Rectal smooth muscle tissue (tissue), 1 donor: ENCODE measurements at regions not wholly inside any gene's neighbourhood (a gene's known extent, or its start where the extent isn't known, plus 50 kb on each side); places are given as distances from the start of the nearest gene placed in this dataset.

Experiments
- H3K27ac ChIP-seq: one replicate; pipeline ENCODE4 v1.7.0; 2013; ENCODE audit warnings: low read depth, low read length, inconsistent platforms
- H3K27me3 ChIP-seq: one replicate; pipeline ENCODE4 v1.7.0; 2013; ENCODE audit warnings: low read length; ENCODE audit not compliant: control insufficient read depth, insufficient read depth
- H3K36me3 ChIP-seq: one replicate; pipeline ENCODE4 v1.7.0; 2013; ENCODE audit warnings: low read length; ENCODE audit not compliant: control insufficient read depth, insufficient read depth
- H3K4me1 ChIP-seq: one replicate; pipeline ENCODE4 v1.7.0; 2013; ENCODE audit warnings: low read length; ENCODE audit not compliant: control insufficient read depth, insufficient read depth
- H3K4me3 ChIP-seq: one replicate; pipeline ENCODE4 v1.7.0; 2013; ENCODE audit warnings: low read length
- H3K9ac ChIP-seq: one replicate; pipeline ENCODE4 v1.7.0; 2013; ENCODE audit warnings: low read length

DNA sequence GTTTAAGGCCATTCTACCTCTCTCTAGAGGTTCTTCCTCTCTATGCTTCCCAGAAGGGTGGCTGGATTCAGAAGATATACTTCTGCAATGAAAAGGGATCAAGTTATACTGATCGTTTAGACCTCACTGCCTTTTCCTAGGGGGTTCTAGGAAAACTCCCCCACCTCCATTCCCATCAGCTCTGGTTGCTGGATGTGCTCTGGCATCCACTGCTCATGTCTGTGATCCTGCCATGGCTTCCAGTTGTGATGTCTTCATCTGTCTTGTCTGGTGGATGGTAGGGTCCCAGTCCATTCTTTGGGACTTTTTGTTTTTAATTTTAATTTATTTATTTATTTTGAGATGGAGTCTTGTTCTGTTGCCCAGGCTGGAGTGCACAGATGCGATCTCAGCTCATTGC lies 118.4 kb downstream of the BTBD3 start:
- Histone ChIP-seq H3K27me3 (no peaks in the 10 kb centered on the region), H3K9ac (no peak overlapping the region), H3K27ac (no peak overlapping the region), H3K4me1 (no peaks in the 10 kb centered on the region), H3K36me3 (no peaks in the 10 kb centered on the region), H3K4me3 (no peak overlapping the region)

DNA sequence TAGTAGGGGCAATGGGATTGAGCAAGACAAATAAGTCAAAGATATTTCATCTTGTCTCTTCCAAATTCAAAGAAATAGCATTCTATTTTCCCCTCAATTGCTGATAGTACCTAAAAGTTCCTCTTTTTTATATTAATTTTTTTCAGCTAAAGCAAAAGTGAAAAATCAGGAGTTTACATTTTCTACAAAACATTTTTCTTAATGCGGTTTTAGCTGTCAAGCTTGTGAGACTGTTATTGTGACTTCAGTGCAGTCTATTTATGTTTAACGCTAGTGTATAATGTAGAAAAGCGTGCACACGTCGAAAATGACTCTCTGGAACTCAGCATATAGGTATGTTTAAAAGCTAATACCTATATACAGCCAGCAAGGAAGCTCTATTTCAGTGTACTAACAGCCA lies 119.8 kb downstream of the BTBD3 start:
- H3K36me3 ChIP-seq: no peaks in the 10 kb centered on the region
- H3K27me3 ChIP-seq: no peaks in the 10 kb centered on the region
- no peak overlapping the region for H3K9ac ChIP-seq
- H3K4me3 ChIP-seq: no peak overlapping the region
- no peak overlapping the region for H3K27ac ChIP-seq
- H3K4me1 ChIP-seq: no peaks in the 10 kb centered on the region

DNA sequence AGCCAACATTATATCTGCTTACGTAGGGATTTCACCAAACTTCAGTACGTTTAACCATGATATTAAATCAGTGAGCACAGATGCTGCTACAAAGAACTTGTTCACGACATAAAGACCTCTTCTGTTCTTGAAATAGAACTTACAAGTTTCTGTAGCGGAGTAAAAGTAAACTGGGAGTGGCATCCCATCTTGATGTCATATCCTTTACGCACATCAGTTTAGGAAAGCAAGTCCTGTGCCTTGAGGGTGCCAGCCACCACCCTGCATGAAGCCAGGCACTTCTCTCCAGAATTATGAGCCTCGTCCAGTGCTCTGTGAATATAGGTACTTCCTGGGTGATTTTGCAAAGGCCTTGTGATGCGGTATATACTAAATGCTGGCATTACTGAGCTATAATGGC lies 122.6 kb downstream of the BTBD3 start:
- Histone ChIP-seq H3K27ac (no peak overlapping the region), H3K9ac (no peak overlapping the region), H3K27me3 (no peaks in the 10 kb centered on the region), H3K36me3 (no peaks in the 10 kb centered on the region), H3K4me1 (no peaks in the 10 kb centered on the region), H3K4me3 (no peak overlapping the region)

DNA sequence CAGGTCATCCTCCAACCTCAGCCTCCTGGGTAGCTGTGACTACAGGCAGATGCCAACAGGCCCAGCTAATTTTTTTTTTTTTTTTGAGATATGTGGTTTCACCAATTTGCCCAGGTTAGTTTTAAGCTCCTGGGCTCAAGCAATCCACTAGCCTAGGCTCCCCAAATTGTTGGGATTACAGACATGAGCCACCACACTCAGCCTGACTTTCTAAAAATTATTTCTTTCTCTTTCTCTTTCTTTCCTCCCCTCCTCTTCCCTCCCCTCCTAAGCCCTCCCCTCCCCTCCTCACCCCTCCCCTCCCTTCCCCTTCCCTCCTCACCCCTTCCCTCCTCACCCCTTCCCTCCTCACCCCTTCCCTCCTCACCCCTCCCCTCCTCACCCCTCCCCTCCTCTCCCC lies 127.3 kb downstream of the BTBD3 start:
- Histone ChIP-seq H3K27ac (no peak overlapping the region), H3K4me1 (no peaks in the 10 kb centered on the region), H3K36me3 (no peaks in the 10 kb centered on the region), H3K9ac (no peak overlapping the region), H3K4me3 (no peak overlapping the region), H3K27me3 (no peaks in the 10 kb centered on the region)

DNA sequence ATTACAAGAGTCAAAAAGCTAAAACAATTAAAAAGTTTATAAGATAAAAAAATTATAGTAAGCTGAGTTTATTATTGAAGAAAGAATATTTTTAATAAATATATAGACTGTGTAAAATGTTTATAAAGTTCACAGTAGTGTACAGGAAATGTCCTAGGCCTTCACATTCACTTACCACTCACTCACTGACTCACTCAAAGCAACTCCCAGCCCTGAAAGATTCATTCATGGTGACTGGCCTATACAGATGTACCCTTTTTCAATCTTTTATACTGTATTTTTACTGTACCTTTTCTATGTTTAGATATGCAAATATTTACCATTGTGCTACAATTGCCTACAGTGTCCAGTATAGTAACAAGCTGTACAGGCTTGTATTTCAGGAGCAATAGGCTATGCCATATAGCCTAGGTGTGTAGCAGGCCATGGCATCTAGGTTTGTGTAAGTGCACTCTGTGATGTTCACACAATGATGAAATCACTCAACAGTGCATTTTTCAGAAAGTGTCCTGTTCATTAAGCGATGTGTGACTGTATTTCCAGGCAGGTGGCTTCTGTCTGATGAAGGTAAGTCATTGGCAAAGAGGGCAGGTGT lies 130.2 kb downstream of the BTBD3 start:
- Histone ChIP-seq H3K9ac (no peak overlapping the region), H3K4me3 (no peak overlapping the region), H3K4me1 (no peaks in the 10 kb centered on the region), H3K27ac (no peak overlapping the region), H3K36me3 (no peaks in the 10 kb centered on the region), H3K27me3 (no peaks in the 10 kb centered on the region)

DNA sequence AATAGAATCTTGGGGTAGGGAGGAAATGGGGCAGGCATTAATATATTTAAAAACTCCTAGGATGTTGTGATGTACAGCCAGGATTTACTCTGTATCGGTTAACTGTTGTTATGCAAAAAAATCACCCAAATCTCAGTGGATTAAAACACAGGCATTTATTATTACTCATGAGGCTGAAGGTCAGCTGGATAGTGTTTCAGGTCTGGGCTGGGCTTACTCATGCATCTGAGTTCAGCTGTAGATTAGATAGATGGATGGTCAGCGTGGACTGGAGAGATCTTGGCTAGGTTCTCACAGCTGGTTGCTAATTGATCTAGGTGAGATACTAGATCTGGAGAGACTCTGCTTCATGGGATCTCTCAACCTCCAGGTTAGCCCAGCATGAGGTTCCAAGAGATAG lies 131.4 kb downstream of the BTBD3 start:
- H3K9ac ChIP-seq: no peak overlapping the region
- H3K27ac ChIP-seq: no peak overlapping the region
- no peaks in the 10 kb centered on the region for H3K27me3 ChIP-seq
- H3K36me3 ChIP-seq: no peaks in the 10 kb centered on the region
- H3K4me3 ChIP-seq: no peak overlapping the region
- H3K4me1 ChIP-seq: no peaks in the 10 kb centered on the region

DNA sequence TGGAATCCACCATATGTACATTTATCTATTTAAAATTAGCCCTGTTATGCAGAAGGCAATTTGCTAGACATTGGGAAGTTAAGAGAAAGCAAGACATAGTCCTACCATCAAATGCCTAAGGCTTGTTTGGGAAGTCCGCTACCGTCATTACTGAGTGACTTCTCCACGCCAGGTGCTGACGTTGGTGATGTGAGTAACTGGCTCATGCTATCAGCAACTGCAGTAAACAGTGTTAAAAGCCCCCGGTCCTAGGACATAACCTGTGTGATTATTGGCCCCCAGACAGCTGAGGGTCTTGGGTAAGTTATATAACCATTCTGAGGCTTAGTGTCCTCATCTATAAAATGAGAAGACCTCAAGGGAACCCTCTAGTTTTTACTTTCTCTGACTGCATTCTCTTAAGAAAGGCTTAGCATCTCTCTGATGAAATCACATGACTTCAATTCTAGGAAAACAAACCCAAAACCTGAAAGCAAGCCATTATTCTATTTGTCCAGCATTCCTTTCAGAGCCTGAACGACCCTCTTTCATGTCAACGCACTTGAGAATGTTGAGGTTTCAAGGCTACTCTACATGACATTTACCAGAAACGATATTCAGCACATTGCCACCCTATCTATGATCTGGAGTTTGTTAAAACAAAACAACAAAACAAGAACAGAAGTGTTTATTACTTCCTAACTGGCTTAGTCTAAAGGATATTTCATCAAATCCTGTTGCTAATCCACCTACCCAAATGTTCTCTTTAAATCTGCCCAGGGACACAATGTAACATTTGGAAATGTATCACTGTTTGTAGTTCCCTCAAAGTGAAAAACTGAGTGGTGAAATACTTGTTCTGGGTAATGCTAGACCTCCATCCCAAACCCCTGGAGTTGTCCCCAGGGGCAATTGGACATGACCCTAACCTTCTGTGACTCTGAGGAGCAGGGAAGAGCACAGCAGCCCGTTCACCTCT lies 133.8 kb downstream of the BTBD3 start:
- H3K4me3 ChIP-seq: no peak overlapping the region
- H3K36me3 ChIP-seq: no peaks in the 10 kb centered on the region
- no peak overlapping the region for H3K9ac ChIP-seq
- no peaks in the 10 kb centered on the region for H3K27me3 ChIP-seq
- no peak overlapping the region for H3K27ac ChIP-seq
- H3K4me1 ChIP-seq: no peaks in the 10 kb centered on the region

DNA sequence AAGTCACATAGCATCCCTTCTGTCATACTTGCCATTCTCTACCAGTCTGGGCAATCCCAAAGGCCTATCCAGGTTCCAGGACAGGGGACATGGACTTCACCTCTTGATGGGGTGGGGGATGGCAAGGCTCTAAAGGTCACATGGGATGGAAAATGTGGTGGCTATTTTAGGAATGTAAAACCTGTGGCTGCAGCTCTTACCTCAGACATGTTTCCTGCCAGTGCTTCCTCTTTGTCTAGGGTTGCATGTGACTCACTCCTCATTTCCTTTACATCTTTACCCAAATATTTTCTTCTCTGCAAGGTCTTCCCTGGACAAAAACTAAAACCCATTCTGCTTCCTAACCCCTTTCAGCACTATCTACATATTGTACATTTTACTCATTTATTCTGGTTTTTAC lies 135.7 kb downstream of the BTBD3 start:
- Histone ChIP-seq H3K36me3 (no peaks in the 10 kb centered on the region), H3K9ac (no peak overlapping the region), H3K4me3 (no peak overlapping the region), H3K27me3 (no peaks in the 10 kb centered on the region), H3K27ac (no peak overlapping the region), H3K4me1 (no peaks in the 10 kb centered on the region)

DNA sequence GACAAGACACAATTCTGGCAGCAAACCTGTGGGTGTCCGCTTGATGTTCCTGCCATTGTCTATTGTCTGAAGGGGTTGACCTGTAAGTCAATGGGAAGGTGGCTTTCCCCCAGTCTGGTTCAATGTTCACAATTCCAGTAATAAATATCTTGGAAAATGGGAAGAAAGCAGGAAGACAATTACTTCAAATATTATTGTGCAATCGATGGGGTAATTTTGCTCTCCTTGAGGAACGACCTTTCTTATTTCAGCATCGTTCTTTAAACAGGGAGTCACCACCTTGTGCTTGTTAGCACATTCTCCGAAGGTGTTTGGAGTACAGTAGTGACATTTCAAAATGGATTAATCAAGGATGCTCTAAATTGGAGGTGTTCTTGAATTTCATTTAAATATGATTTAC lies 136.9 kb downstream of the BTBD3 start:
- Histone ChIP-seq H3K27ac (no peak overlapping the region), H3K4me1 (no peaks in the 10 kb centered on the region), H3K9ac (no peak overlapping the region), H3K27me3 (no peaks in the 10 kb centered on the region), H3K36me3 (no peaks in the 10 kb centered on the region), H3K4me3 (no peak overlapping the region)

DNA sequence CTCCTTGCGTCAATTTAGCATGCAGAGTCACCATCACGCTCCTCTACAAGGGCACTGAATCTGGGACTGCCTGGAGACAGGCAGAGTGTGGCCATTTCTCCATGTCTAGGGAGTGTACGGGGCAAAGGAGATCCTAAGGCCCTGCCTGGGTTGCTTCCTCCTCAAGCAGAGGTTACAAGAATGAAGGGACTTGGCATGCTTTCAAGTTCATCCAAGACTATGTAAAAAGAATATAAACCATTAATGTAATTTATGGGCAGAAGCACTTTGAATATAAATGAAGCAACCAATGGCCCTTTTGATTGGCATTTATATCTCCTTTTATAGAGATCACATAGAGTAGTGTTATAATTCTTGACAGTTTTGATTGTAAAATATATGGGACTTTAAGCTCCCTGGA lies 137.5 kb downstream of the BTBD3 start:
- Histone ChIP-seq H3K9ac (no peak overlapping the region), H3K27me3 (no peaks in the 10 kb centered on the region), H3K36me3 (no peaks in the 10 kb centered on the region), H3K4me1 (no peaks in the 10 kb centered on the region), H3K27ac (no peak overlapping the region), H3K4me3 (no peak overlapping the region)

DNA sequence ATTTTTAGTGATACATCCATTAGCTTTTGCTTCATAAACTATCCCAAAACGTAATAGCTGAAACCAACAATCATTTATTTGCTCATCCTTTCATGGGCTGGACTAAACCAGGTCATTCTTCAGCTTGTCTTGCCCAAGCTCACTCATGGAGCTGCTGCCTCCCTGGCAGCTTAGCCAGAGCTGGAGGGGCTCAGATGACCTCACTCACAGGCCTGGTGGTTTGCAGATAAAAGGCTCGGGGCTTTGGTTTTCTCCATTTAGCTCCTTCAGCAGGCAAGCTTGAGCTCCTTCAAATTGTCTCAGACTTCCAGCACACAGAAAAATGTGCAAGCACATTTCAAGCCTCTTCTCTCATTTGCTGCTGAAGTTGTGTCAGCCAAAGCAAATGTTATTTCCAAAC lies 139.1 kb downstream of the BTBD3 start:
- Histone ChIP-seq H3K36me3 (no peaks in the 10 kb centered on the region), H3K4me3 (no peak overlapping the region), H3K27me3 (no peaks in the 10 kb centered on the region), H3K27ac (no peak overlapping the region), H3K9ac (no peak overlapping the region), H3K4me1 (no peaks in the 10 kb centered on the region)

DNA sequence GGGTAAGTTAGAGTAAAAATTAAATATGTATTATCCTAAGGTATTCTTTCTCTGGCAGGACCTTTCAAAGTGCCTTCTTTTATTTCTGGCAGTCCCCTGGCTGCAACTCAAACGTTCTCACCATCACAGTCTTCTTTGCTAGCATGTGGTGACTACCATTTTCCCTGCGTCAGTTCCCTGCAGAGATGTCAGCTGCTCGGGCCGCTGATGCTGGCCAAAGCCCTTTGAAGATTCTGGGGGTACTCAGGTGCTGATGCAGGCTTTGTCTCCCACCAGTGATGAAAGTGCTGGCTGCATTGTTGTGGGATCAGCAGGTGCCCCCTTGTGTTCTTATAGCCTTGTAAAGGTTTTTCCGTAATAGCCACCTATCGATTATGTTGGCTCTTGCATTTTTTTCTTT lies 140.1 kb downstream of the BTBD3 start:
- Histone ChIP-seq H3K27me3 (no peaks in the 10 kb centered on the region), H3K27ac (no peak overlapping the region), H3K36me3 (no peaks in the 10 kb centered on the region), H3K9ac (no peak overlapping the region), H3K4me3 (no peak overlapping the region), H3K4me1 (no peaks in the 10 kb centered on the region)

DNA sequence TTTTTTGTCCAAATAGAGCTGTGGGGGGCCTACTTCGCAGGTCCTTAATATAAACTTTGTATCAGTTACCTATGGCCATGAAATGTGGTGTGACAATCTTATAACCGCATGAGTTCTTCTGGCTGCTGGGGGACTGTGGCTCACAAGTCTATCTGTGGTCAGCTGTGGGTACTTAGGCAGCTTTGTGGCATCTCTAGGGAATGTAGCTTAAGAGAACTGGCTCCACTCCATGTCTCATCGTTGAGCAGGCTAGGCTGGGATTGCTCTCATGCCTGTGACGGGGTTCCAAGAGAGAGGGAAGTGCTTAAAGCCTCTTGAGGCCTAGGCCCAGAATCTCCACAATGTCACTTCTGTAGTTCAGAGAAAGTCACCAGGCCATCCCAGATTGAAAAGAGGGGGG lies 140.5 kb downstream of the BTBD3 start:
- Histone ChIP-seq H3K27ac (no peak overlapping the region), H3K27me3 (no peaks in the 10 kb centered on the region), H3K9ac (no peak overlapping the region), H3K4me3 (no peak overlapping the region), H3K4me1 (no peaks in the 10 kb centered on the region), H3K36me3 (no peaks in the 10 kb centered on the region)
